Islet precursor cell (in vitro differentiated cells): ENCODE measurements at regions not wholly inside any gene's neighbourhood (a gene's known extent, or its start where the extent isn't known, plus 50 kb on each side); places are given as distances from the start of the nearest gene placed in this dataset.
"Not testable (repeated sequence)": the region's sequence is repeated elsewhere in the genome, so short reads cannot be mapped to it uniquely, and the experiment has no call there.

ENCODE experiments used
- DNase-seq: peaks from one replicate; pipeline ENCODE4 v3.0.0-alpha.2; 2018

DNA sequence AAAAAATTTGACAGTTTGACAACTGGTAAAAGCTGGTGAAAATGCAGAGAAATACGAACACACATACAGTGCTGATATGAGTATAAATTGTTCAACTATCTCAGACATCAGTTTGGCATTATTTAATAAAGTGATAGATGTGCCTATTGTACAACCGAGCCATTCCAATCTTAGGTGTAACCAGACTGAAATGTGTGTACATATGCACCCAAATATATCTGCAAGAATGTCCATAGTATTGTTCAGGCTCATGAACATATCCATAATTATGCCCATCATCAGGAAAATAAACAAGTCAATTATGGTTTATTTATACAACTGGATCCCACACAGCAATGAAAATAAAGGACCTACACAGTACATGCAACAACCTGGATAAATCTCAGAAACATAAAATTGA, 188.9 kb upstream of the DDX53 start:
- no peak for DNase-seq

DNA sequence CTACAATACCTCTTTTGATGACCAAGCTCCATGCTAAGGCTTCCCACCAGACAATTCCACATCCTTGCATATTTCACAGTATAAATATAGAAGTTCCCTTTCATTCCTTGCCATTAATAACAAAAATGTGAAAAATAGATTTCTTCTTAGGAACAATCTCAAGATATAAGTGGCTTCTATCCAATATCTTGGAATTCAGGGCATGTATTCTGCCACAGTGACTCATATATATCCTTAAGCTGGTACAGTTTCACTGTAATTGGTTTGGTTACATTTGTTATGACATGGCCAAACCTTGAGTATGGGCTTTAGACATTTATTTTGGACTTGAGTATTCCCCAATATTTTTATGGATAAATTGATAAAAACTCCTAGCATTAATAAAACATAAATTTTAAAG, 181.7 kb upstream of the DDX53 start:
- DNase-seq = no peak

DNA sequence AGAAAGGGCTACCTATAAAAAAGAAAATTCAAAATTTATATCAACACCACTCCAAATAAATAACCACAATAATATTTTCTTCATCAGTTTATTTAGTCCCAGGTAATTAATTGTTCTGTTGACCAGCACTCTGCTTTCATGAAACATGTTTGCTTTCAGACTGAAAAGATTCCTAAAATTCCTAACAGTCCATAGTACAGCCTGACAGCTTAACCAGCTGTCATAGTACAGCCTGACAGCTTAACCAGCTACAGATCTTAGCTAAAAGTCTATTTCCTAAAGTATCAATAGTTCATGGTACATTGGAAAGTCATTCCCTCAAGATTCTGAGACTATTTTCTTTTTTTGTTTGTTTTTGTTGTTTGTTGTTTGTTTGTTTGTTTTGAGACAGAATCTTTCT, 144.1 kb upstream of the DDX53 start:
- no peak for DNase-seq

DNA sequence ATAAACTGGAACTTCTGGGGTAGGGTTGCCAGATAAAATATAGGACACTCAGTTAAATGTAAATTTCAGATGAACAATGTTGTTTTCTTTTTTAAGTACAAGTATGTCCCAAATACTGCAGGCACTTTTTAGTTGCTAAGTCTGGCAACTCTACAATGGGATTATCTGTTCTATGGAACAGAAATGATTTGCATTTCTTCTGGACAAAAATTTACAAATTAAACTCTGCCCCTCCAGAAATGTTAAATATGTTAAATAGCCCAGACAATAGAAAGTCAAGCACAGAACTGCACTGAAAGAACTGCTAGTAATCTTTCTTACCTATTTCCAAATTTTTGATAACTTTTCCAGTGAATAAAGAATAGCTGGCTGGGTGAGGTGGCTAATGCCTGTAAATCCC, 140.1 kb upstream of the DDX53 start:
- no peak for DNase-seq

DNA sequence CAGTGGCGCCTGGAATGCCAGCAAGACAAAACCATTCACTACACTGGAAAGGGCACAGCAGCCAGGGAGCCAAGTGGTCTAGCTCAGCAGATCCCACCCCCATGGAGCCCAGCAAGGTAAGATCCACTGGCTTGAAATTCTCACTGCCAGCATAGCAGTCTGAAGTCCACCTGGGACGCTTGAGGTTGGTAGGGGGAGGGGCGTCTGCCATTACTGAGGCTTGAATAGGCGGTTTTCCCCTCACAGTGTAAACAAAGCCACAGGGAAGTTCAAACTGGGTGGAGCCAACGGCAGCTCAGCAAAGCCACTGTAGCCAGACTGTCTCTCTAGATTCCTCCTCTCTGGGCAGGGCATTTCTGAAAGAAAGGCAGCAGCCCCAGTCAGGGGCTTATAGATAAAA, 133.0 kb upstream of the DDX53 start:
- DNase-seq = not testable (repeated sequence)

DNA sequence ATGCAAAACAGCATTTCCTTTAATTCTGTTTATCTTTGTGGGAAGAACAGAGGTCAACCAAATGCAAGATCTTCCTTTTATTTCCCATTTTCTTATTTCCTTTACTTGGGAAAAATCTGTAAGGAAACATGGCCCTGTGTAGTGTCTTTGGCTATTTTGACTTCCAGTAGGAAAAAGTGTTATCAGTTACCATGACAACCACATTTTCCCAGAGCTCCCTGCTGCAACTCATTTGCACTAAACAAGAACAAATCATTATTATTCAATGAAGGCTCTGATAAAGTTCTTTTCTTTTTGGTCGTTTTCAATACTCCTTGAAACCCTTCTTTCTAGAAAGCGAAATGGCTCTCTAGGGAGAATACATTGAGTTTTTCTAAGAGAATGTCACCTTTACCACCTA, 117.2 kb upstream of the DDX53 start:
- no peak for DNase-seq

DNA sequence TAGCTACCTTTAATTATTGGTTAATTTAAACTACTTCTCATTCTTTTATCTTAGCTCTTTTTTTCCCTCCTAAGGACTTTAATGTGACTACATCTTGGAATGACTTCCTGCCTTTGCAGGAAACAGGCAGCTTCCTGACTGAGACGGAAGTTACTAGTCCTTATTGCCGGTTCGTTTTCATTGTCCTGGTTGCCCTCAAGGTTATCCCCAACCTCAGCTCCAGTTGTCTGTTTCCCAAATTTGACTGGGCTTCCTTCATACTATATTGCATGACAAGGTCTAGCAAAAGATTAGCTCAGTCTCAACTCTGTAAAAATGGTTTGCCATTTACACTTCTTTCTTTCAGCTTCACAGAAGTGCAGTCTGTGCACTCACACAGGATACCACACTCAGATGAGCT, 109.9 kb upstream of the DDX53 start:
- DNase-seq = no peak

DNA sequence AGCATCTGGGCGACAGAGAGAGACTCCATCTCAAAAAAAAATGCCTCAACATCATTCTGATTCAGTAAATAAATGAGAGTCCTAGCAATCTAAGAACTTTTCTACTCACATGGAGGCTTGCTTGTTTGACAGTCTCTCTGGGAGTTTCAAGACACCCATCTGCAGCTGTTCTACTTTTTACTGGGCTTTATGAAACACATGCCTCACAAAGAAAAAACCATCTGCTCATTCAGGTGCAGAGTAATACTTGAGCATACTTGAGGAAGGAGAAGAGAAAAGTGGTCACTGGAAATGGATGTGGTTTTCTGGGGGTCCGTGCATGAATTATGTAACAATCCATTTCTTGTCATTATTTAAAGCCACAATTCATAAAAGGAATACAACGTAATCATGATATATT, 87.1 kb upstream of the DDX53 start:
- no peak for DNase-seq

DNA sequence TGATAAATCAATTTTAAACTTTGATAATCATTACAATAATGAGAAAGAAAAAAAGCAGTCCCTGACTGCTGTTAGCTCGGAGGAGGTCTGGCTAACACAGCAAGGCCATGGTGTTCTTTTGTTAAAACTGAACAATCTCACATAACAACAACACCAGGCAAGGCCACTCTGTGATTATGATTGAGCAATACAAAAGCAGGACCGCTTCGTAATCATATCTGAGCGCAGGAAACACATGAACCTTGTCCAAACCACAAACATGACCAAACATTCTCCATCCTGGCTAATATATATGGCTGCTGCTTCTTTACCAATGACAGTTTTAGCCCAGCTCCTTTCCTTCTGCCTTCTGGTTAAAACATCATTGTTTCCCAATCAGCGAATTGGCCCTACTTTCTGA, 76.8 kb upstream of the DDX53 start:
- no peak for DNase-seq

DNA sequence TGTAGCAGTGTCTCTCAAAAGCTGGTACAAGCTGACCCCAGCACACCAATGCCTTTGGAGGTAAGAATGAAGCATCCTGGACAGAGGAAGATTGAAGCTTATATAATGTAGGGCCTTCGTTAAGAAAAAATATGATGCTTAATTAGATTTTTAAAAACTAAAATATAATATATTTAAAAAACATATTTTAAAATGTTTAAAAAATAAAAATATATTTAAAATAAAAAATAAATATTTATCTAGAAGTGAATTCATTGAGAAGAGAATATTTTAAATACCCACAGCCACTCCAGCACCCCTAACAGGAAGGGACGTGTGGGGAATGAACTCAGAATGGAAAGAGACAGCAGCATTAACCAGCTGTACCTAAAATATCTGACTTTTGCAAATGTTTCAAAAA, 65.1 kb upstream of the DDX53 start:
- no peak for DNase-seq

DNA sequence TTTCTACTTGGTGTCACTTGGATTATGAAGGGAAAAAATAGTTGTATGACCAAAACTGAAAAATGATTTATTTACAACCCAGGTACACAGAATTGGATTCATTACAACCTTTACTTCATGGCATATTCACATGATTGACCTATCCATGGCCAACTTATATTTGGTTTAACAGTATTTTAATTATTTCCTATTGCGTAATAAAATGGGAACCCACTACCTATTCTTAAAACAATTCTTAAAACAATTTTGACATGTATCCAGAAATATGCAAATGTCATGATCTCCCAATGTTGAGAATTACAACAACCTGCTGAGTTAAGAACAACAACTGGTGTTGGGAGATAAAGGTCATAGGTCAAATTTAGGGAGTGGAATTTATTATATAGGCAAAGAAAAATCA, 54.8 kb upstream of the DDX53 start:
- no peak for DNase-seq
